ENCODE measurements at regions not wholly inside any gene's neighbourhood (a gene's known extent, or its start where the extent isn't known, plus 50 kb on each side); places are given as distances from the start of the nearest gene placed in this dataset.

GRCh38 chr2:176560296-176560695, 291.1 kb downstream of the MTX2 start:
- ChIA-PET POLR2A (ENCODE audit: unreplicated experiment) (no interaction called here), CTCF (interaction anchor here (0.6 kb wide), 2 partner anchors 91 to 1214 kb away, joined by 3 to 4 read pairs; no protein-coding TSS in a partner anchor)
- Histone ChIP-seq H3F3A (ENCODE audit: insufficient read depth, low read depth) (peaks cover 11% of the 10 kb centered on the region; the same call in 1 of the 2 replicates), H3K4me1 (replicated peaks; ENCODE audit: insufficient read depth) (peaks cover 23% of the 10 kb centered on the region), H3K27me3 (ENCODE audit: insufficient read depth, low read depth) (no peaks in the 10 kb centered on the region), H3K4me2 (no peak overlapping the region), H3K4me3 (no peak overlapping the region), H3K9me2 (ENCODE audit: insufficient read depth) (no peaks in the 10 kb centered on the region), H3K9me3 (ENCODE audit: insufficient read depth, low read depth) (peaks cover 4% of the 10 kb centered on the region; the same call in 1 of the 2 replicates), H4K20me1 (ENCODE audit: insufficient read depth) (no peaks in the 10 kb centered on the region), H3K27ac (no peak overlapping the region), H2AFZ (no peak overlapping the region), H3K36me3 (ENCODE audit: low read depth) (no peaks in the 10 kb centered on the region), H3K79me2 (ENCODE audit: low read depth) (no peaks in the 10 kb centered on the region)
- TF ChIP-seq EZH2 (IDR thresholded peaks at IDR 0.05; ENCODE audit: low read depth) (no peak), CTCF (conservative IDR thresholded peaks at IDR 0.05) (no peak)
- no peak for DNase-seq
- intact Hi-C loops (cut with micrococcal nuclease; ENCODE audit: unreplicated experiment) = loop anchor here (10.0 kb wide), 1 partner anchor 835 kb away; the partner anchor contains the start of gene AGPS
- BruUV-seq (replicated peaks) = no TSS peak

- no peaks in the 10 kb centered on the region for H3K36me3 ChIP-seq (ENCODE audit: low read depth)
- TF ChIP-seq CTCF (conservative IDR thresholded peaks at IDR 0.05) (no peak), EZH2 (IDR thresholded peaks at IDR 0.05; ENCODE audit: low read depth) (no peak)
- H4K20me1 ChIP-seq (ENCODE audit: insufficient read depth) = no peaks in the 10 kb centered on the region
- no peak for DNase-seq
- peak overlapping the region; percentile 37 for H3K4me2 ChIP-seq
- H3K9me2 ChIP-seq (ENCODE audit: insufficient read depth) = no peaks in the 10 kb centered on the region
- no TSS peak for BruUV-seq (replicated peaks)
- H3K79me2 ChIP-seq (ENCODE audit: low read depth) = no peaks in the 10 kb centered on the region
- H3K9me3 ChIP-seq (ENCODE audit: insufficient read depth, low read depth) = peaks cover 4% of the 10 kb centered on the region; the same call in 1 of the 2 replicates
- H3K4me3 ChIP-seq = no peak overlapping the region
- ChIA-PET POLR2A (ENCODE audit: unreplicated experiment) (no interaction called here), CTCF (interaction anchor here (1.2 kb wide), 1 partner anchor 107 kb away, joined by 5 read pairs; no protein-coding TSS in a partner anchor)
- peaks cover 23% of the 10 kb centered on the region for H3K4me1 ChIP-seq (replicated peaks; ENCODE audit: insufficient read depth)
- no peak overlapping the region; the same call in 1 of the 2 replicates for H2AFZ ChIP-seq
- H3K27ac ChIP-seq = peak overlapping the region; percentile 73
- intact Hi-C loops (cut with micrococcal nuclease; ENCODE audit: unreplicated experiment) = loop anchor here (1.0 to 10.0 kb wide), 4 partner anchors 22 to 833 kb away; partner anchors contain the start of gene AGPS
- peaks cover 11% of the 10 kb centered on the region; the same call in 1 of the 2 replicates for H3F3A ChIP-seq (ENCODE audit: insufficient read depth, low read depth)
- H3K27me3 ChIP-seq (ENCODE audit: insufficient read depth, low read depth) = no peaks in the 10 kb centered on the region
Observed at GRCh38 chr2:176561706-176562105, 292.5 kb downstream of the MTX2 start.

DNA sequence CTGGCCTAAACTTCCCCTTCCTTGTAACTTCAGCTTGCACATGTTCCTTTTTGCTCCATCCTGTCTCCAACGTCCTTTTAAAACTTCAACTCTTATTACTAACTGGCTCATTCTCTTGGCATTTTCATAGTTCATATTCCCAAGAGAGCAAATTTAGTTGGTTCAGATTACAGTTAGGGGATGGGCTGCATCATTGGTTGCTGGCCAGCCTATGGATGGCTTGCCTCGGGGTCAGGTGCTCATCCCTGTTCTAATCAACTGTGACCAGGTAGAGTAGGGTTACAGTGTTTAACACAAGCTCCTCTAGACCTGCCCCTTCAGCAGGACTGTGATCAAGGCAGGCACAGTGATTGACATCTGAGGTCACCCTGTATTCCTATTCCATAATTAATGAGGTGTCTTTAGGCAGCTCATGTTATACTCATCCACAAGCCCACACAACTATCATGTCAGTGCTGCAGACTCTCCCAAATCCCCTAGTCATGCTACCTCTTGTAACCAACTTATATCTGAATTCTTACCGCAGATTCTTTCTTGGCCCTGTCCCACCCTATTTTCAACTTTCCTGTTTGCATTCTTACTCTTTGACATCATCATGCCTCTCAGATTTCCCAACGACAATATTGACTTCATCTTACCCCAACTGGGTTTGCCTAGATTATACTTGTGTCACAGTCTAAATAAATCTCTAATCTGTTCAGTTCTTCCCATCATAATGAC, 293.3 kb downstream of the MTX2 start:
- Histone ChIP-seq H3K9me2 (ENCODE audit: insufficient read depth) (no peaks in the 10 kb centered on the region), H3K4me3 (no peak overlapping the region), H3K9me3 (ENCODE audit: insufficient read depth, low read depth) (peaks cover 4% of the 10 kb centered on the region; the same call in 1 of the 2 replicates), H3K27ac (peak overlapping the region; percentile 73), H2AFZ (0 out of 2 replicates have a peak overlapping the region, but pooled peaks have one; percentile 25), H3F3A (ENCODE audit: insufficient read depth, low read depth) (peaks cover 11% of the 10 kb centered on the region; the same call in 1 of the 2 replicates), H3K36me3 (ENCODE audit: low read depth) (no peaks in the 10 kb centered on the region), H3K4me1 (replicated peaks; ENCODE audit: insufficient read depth) (peaks cover 23% of the 10 kb centered on the region), H3K27me3 (ENCODE audit: insufficient read depth, low read depth) (no peaks in the 10 kb centered on the region), H3K79me2 (ENCODE audit: low read depth) (no peaks in the 10 kb centered on the region), H3K4me2 (peak overlapping the region; percentile 37), H4K20me1 (ENCODE audit: insufficient read depth) (no peaks in the 10 kb centered on the region)
- ChIA-PET CTCF (interaction anchor here (0.6 to 1.4 kb wide), 4 partner anchors 8 to 108 kb away, joined by 4 to 12 read pairs (median 4); no protein-coding TSS in a partner anchor), POLR2A (ENCODE audit: unreplicated experiment) (interaction anchor here (0.5 to 0.6 kb wide), 3 partner anchors 22 to 191 kb away, joined by 3 to 20 read pairs (median 3); no protein-coding TSS in a partner anchor)
- TSS peak; percentile 96 for BruUV-seq (replicated peaks)
- intact Hi-C loops (cut with micrococcal nuclease; ENCODE audit: unreplicated experiment) = loop anchor here (1.0 to 10.0 kb wide), 4 partner anchors 21 to 832 kb away; partner anchors contain the start of gene AGPS
- peak; percentile 75 for DNase-seq
- TF ChIP-seq EZH2 (IDR thresholded peaks at IDR 0.05; ENCODE audit: low read depth) = no peak
- no peak for TF ChIP-seq CTCF (conservative IDR thresholded peaks at IDR 0.05)

Data from PC-9 (cell line).